Astrocyte (in vitro differentiated cells and primary cell): ENCODE measurements at regions not wholly inside any gene's neighbourhood (a gene's known extent, or its start where the extent isn't known, plus 50 kb on each side); places are given as distances from the start of the nearest gene placed in this dataset.

Experiments
- EZH2 ChIP-seq: IDR thresholded peaks from 2 replicates; pipeline ENCODE4 v1.6.1; 2012; ENCODE audit warnings: mild to moderate bottlenecking, low read length, inconsistent platforms; ENCODE audit not compliant: insufficient read depth
- TF ChIP-seq, protein P1 (sequence below): IDR thresholded peaks from 2 replicates; pipeline ENCODE4 v1.5.1; 2011; ENCODE audit warnings: low read depth, mild to moderate bottlenecking, inconsistent platforms, low read length, moderate library complexity; ENCODE audit not compliant: insufficient read depth

DNA sequence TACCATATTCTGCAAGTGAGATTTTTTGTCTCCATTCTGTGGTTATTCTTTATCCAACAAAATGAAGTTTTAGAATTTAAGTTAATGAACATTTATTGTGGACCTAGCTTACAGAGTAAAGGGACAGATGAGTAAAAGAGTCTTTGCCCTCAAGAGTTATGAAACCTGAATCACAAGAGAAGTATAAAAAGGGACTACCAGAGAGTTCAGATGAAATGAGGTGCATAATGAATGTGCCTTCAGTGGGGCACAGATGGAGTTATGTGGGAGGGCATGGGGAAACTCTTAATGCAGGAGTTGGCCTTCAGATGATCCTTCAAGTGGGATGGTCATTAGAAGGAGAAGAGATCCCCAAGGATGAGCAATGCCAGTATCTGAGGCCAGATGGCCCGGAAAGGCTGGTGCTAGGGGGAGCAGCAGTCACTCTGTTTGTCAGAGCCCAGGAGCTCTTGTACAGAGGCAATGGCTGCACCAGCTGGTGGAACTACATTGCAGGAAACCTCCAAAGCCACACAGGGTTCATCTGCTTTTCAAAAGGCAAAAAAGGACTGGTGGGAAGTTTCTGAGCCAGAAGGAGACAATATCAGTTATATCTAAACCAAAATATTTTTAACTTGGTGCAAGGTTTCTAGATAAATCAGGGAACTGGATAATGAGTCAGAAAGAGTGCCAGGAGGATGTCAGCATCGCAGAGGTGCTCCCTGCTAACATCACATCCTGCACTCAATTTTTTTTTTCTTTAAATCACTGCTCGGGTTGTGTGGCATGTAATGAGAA lies 162.0 kb downstream of the KLF6 start:
- TF ChIP-seq, protein P1, sequence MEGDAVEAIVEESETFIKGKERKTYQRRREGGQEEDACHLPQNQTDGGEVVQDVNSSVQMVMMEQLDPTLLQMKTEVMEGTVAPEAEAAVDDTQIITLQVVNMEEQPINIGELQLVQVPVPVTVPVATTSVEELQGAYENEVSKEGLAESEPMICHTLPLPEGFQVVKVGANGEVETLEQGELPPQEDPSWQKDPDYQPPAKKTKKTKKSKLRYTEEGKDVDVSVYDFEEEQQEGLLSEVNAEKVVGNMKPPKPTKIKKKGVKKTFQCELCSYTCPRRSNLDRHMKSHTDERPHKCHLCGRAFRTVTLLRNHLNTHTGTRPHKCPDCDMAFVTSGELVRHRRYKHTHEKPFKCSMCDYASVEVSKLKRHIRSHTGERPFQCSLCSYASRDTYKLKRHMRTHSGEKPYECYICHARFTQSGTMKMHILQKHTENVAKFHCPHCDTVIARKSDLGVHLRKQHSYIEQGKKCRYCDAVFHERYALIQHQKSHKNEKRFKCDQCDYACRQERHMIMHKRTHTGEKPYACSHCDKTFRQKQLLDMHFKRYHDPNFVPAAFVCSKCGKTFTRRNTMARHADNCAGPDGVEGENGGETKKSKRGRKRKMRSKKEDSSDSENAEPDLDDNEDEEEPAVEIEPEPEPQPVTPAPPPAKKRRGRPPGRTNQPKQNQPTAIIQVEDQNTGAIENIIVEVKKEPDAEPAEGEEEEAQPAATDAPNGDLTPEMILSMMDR = no peak
- no peak for TF ChIP-seq EZH2
